ENCODE measurements at regions not wholly inside any gene's neighbourhood (a gene's known extent, or its start where the extent isn't known, plus 50 kb on each side); places are given as distances from the start of the nearest gene placed in this dataset.

- TF ChIP-seq GABPA (IDR thresholded peaks at IDR 0.05; ENCODE audit: low read depth) (no peak), CTCF (IDR thresholded peaks at IDR 0.05; ENCODE audit: insufficient read depth, low read length) (no peak)
Measured at GRCh38 chr4:65089666-65090065, 580.6 kb downstream of the EPHA5 start.
